ENCODE measurements at regions not wholly inside any gene's neighbourhood (a gene's known extent, or its start where the extent isn't known, plus 50 kb on each side); places are given as distances from the start of the nearest gene placed in this dataset.

GRCh38 chr17:13888056-13888609 is 181.2 kb upstream of the COX10 start:
- no peak for TF ChIP-seq CTCF (IDR thresholded peaks at IDR 0.05; ENCODE audit: poor library complexity, severe bottlenecking)
- TF ChIP-seq POLR2AphosphoS5 (IDR thresholded peaks at IDR 0.05), result no peak
- TF ChIP-seq TAF1 (IDR thresholded peaks at IDR 0.05; ENCODE audit: low read depth), result no peak
- no peak for TF ChIP-seq REST (IDR thresholded peaks at IDR 0.05; ENCODE audit: borderline replicate concordance)
- TF ChIP-seq EP300 (conservative IDR thresholded peaks at IDR 0.05; ENCODE audit: poor library complexity, severe bottlenecking), result no peak
- TF ChIP-seq MXI1 (conservative IDR thresholded peaks at IDR 0.05; ENCODE audit: poor library complexity, severe bottlenecking), result no peak
- no peak for TF ChIP-seq RAD21 (conservative IDR thresholded peaks at IDR 0.05)
- TF ChIP-seq EZH2 (IDR thresholded peaks at IDR 0.05; ENCODE audit: borderline replicate concordance, insufficient read depth, low read length, poor library complexity, severe bottlenecking), result no peak
